Esophagus squamous epithelium (tissue), 4 donors: ENCODE measurements at regions not wholly inside any gene's neighbourhood (a gene's known extent, or its start where the extent isn't known, plus 50 kb on each side); places are given as distances from the start of the nearest gene placed in this dataset.

Source experiments
- POLR2A ChIP-seq, 4 donors: fragments of 450-650 bp; IDR thresholded peaks; one replicate each; pipeline ENCODE4 v1.6.1; 2017; ENCODE audit warnings: antibody characterized with exemption in 4 of 4, mild to moderate bottlenecking in 4 of 4, moderate library complexity in 3 of 4
- TF ChIP-seq, protein P1 (sequence below), 6 experiments: fragments of 450-650 bp in 4 of 6; fragments of 200-600 bp in 2 of 6; sonication (generic) in 2 of 6; IDR thresholded peaks; one replicate each; pipeline ENCODE4 v1.5.1; 2016 to 2019; ENCODE audit warnings: antibody characterized with exemption in 6 of 6, mild to moderate bottlenecking in 4 of 6, moderate library complexity in 4 of 6

DNA sequence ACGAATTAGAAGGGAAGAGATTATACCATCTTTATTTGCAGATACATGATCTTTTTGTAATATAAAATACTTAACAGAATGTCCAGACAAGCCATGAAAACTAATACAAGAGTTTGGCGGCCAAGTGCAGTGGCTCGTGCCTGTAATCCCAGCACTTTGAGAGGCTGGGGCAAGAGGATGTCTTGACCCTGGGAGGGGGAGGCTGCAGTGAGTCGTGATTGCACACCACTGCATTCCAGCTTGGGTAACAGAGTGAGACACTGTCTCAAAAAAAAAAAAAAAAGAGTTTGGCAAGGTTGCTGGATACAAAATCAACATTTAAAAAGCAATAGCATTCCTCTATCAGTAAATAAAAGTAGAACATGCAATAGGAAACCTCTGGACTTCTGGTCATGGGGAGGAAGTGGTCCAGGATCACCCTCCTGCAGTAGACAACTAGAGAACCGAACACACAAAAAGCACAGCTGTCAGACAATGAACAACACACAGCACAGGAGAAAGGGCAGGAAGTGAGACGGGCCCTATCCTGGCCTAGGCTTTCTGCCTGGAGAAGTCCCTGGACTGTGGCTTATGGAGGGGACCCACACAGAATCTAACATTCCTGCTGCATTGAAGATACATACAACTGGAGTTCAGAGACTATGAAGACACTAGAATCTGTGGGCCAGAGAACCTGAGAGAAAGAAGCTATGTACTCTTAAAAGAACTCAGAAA is 118.9 kb upstream of the ARL4C start:
- TF ChIP-seq, protein P1, sequence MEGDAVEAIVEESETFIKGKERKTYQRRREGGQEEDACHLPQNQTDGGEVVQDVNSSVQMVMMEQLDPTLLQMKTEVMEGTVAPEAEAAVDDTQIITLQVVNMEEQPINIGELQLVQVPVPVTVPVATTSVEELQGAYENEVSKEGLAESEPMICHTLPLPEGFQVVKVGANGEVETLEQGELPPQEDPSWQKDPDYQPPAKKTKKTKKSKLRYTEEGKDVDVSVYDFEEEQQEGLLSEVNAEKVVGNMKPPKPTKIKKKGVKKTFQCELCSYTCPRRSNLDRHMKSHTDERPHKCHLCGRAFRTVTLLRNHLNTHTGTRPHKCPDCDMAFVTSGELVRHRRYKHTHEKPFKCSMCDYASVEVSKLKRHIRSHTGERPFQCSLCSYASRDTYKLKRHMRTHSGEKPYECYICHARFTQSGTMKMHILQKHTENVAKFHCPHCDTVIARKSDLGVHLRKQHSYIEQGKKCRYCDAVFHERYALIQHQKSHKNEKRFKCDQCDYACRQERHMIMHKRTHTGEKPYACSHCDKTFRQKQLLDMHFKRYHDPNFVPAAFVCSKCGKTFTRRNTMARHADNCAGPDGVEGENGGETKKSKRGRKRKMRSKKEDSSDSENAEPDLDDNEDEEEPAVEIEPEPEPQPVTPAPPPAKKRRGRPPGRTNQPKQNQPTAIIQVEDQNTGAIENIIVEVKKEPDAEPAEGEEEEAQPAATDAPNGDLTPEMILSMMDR (IDR thresholded peaks at IDR 0.05) = no peak
- no peak for TF ChIP-seq POLR2A (IDR thresholded peaks at IDR 0.05)
